SK-N-SH (cell line): ENCODE measurements at regions not wholly inside any gene's neighbourhood (a gene's known extent, or its start where the extent isn't known, plus 50 kb on each side); places are given as distances from the start of the nearest gene placed in this dataset.

ENCODE experiments used
- CTCF ChIP-seq: fragments of 200-600 bp; sonication (generic); IDR thresholded peaks from 2 replicates; pipeline ENCODE4 v1.6.1; 2017; ENCODE audit warnings: antibody characterized with exemption, mild to moderate bottlenecking, moderate library complexity
- EP300 ChIP-seq, 2 experiments: IDR thresholded peaks; 2 replicates each; pipeline versions ENCODE4 v1.4.0 to v1.6.1; 2012; ENCODE audit warnings: borderline replicate concordance in 1 of 2, low read depth in 1 of 2, low read length in 1 of 2
- REST ChIP-seq: IDR thresholded peaks from 2 replicates; pipeline ENCODE4 v1.6.1; 2012; ENCODE audit warnings: mild to moderate bottlenecking, low read depth, low read length, moderate library complexity
- SMC3 ChIP-seq: IDR thresholded peaks from 2 replicates; pipeline ENCODE4 v1.6.1; 2012; ENCODE audit warnings: low read depth, low read length, improper control_type of control experiment
- YY1 ChIP-seq: IDR thresholded peaks from 2 replicates; pipeline ENCODE4 v1.4.0; 2012; ENCODE audit warnings: low read depth, mild to moderate bottlenecking

- TF ChIP-seq CTCF (no peak), YY1 (no peak), SMC3 (no peak), REST (no peak), EP300 (IDR thresholded peaks at IDR 0.05; ENCODE audit: borderline replicate concordance in 1 of 2, low read depth in 1 of 2, low read length in 1 of 2) (no peak)
Observed at GRCh38 chr2:239737144-239737463, 288.0 kb downstream of the NDUFA10 start.
